Activated T-helper 9 cell treated with anti-CD3 and anti-CD28 coated beads, Interleukin-2, amount 50 U/mL, for 16 hours (primary cell): ENCODE measurements at regions not wholly inside any gene's neighbourhood (a gene's known extent, or its start where the extent isn't known, plus 50 kb on each side); places are given as distances from the start of the nearest gene placed in this dataset.

Experiments
- DNase-seq: peaks from one replicate; pipeline ENCODE4 v3.0.0-alpha.2; 2020; ENCODE audit warnings: low read depth

- DNase-seq = no peak
Observed at GRCh38 chr12:41932470-41932991, 212.1 kb downstream of the GXYLT1 start.

- no peak for DNase-seq
Observed at GRCh38 chr12:41930866-41931437, 213.7 kb downstream of the GXYLT1 start.

DNA sequence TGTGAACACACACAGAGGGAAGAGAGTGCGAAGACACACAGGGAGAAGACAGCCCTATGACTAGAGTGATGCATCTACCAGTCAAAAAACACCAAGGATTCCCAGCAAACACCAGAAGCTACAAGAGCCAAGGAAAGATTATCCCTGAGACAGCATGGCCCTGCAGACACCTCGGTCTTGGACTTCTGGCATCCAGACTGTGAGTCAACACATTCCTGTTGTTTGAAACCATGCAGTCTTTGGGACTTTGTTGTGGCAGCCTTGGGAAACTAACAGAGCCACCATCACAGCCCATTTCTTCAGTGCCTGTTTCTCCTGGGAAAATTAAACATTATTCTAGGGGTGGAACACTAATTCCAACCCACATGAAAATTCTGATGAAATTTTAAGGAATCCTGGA, 220.6 kb downstream of the GXYLT1 start:
- DNase-seq = no peak

- DNase-seq = no peak
Observed at GRCh38 chr12:41923351-41923750, 221.3 kb downstream of the GXYLT1 start.

DNA sequence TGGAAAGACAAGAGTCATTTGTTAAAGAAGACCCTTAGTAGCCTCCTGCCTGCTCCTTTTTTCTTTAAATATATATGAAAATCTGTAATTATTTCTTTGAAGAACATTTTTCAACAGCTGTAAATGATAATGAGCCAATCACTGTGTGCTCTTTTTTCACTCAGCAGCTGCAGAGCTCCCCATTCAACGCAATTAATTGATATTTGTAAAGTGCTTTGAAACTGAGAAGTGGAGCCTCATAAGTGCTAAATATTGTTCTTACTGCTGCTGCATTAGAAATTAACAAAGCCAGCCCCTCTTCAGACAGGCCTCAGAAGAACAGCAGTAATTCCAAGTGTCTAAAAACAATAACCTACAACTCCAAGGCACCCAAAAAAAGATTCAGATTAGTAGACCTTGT, 224.3 kb downstream of the GXYLT1 start:
- no peak for DNase-seq

DNA sequence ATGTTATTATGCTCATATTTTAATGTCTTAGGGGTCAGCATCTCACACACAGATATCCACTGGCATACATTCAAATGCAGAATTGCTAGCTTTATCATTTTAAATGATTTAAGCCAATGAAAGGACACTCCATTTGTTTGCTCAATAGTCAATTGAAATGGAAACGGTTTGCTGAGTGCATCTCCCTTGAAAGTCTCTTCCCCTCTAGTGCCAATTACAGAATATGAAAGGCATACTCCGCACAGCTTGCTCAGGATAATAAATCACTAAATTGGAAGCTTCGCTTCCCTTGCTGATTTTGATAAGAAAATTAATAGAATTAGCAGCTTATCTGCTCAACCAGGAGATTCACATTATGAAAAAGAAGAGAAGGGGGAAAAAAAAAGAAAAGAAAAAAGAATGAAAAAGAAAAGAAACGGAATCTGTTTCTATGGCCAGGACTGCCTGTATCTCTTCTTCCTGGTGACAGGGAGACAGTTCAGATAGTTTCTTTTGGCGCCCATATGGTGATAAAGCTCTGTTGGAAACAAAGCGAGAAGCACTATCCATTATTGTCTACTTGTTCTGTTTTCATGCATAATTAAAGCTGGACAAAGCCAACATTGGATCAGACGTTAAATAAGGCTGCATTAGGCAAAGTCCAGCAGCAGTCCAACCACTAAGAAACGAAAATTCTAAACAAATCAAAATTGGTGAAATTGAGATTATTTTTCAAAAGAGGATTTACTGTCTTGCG, 225.0 kb downstream of the GXYLT1 start:
- no peak for DNase-seq

GRCh38 chr12:41919048-41919447, 225.6 kb downstream of the GXYLT1 start:
- DNase-seq = no peak

DNA sequence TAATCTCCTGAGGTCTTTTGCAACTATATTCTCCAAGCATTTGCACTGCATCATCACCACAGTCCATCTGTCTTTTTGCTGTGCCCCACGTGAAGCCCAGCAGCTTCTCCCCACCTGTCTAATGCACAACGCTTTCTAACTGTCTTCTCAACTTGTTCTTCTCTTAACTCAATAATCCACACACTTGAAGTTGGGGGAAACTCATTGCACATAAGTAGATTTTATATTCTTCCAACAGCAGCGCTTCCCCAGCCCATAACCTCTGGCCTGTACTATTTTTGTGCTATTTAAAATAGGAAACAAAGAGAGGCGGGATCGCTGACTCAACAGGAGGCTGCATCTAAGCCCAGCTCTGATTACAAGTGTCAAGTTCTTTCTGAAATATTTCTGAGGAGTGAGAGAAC, 226.7 kb downstream of the GXYLT1 start:
- no peak for DNase-seq

DNA sequence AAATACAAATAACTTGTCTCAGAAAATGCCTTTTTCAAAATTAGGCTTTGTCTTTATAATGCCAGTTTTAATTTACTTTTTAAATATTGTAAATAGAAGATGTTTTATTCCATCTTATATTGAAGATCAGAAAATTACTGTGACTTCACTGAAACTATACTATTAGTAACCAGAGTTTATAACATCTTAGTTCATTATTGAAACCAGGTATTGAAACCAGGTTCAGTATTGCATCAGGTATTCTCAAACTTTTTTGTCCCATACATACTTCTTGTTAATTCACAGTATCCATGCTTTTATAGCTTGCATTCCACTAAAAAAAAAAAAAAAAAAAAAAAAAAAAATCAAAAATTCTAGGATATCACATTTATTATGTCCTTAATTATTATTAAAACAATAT, 227.5 kb downstream of the GXYLT1 start:
- DNase-seq = no peak

DNA sequence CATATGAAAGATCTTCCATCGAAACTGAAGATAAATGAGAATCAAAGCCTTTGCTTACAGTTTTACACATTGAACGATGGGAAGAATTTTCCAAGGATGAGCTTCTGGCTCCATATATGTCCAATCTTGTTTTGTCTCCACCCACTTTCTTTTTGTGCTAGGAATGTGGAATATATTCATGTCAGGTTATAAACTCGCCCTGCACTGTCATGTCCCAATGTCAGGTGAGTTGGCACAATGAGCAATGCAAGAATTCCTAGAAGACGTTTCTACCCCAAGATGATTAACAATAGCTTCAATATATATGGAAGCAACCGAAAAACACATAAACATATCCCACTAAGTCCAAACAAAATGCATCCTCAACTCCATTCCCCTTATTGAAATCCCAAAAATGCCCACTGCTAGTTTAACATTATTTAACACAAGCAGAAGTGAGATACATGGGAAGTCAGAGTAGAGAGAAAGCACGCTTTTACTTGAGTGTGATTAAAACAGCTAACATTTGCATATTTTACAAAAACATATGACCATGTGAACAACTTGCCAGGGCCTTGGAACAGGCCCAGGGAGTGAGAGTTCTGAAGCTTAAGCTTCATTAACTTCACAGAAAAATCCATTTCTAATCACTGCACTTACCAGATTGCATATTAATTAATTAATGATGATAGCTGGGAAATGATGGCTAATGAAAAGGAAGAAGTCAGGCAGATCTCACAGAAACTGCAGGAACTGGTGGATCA, 233.9 kb downstream of the GXYLT1 start:
- no peak for DNase-seq

- no peak for DNase-seq
Observed at GRCh38 chr12:41908206-41908605, 236.5 kb downstream of the GXYLT1 start.

GRCh38 chr12:41907550-41907949, 237.1 kb downstream of the GXYLT1 start:
- DNase-seq = no peak

- no peak for DNase-seq
Observed at GRCh38 chr12:41907021-41907420, 237.7 kb downstream of the GXYLT1 start.

DNA sequence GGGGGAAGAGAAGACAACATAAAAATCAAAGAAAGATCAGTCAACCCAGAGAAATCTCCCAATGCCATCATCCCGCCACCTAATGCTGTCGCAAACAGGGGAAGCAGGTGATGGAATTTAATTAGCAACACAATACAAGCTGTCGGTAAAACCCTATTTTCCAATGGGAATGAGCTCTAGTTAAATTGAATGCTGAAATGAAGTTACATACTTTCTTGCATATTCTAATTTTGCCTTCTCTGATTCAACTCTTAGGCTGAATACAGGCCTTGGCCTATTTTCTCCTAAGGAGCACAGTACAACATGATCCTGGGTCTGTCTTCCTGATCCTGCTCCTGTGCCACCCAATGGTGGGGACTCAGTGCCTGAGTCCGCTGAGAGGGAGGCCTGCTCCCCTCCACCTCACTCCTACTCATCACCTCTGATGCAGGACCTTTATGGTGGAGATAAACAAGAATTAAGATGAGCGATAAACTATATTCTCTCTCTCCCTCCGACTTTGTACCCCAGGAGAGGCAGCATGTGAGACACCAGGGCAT, 238.8 kb downstream of the GXYLT1 start:
- DNase-seq = no peak

GRCh38 chr12:41905073-41905758, 239.5 kb downstream of the GXYLT1 start:
- DNase-seq = no peak

DNA sequence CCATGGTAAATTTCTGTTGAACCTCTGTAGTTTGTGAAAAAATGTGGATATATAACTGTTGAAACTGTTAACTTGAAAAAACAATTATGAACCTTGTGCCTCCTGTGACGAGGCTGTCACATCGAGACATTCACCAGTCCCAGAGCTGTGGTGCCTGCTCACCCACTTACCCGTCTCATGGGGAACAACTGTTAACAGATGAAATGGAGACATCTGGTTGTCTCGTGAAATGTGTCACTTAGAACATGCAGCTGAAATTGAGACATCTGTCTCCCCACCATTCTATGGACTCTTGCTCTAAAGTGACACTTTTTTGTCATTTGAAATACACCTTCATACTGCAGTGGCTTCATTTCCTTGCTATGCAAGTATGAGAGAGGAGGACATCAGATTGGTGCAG, 240.6 kb downstream of the GXYLT1 start:
- DNase-seq = no peak

DNA sequence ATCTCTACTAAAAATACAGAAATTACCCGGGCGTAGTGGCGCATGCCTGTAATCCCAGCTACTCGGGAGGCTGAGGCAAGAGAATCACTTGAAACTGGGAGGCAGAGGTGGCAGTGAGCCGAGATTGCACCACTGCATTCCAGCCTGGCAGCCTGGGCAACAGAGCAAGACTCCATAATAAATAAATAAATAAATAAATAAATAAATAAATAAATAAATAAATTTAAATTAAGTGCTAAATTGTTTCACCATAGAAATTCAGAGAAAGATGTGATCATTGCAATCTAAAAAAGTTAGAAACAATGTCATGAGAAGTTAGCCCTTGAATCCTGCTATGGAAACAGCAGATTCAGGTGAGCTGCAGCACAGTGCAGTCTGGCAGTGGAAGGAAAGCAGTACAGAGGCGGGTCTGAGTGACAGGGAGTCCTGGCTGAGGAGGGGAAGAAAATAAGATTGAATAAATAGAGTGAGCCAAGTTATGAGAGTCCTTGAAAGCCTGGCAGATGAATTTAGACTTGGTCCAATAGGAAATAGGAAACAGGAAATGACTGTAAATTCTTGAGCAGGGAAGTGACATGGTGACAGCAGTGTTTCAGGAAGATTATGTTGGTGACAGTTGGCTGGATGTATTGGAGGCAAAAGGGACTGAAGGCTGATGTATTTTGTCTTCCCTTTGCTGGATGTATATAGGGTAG, 241.5 kb downstream of the GXYLT1 start:
- DNase-seq = no peak

- DNase-seq = no peak
Observed at GRCh38 chr12:41899577-41899976, 245.1 kb downstream of the GXYLT1 start.

DNA sequence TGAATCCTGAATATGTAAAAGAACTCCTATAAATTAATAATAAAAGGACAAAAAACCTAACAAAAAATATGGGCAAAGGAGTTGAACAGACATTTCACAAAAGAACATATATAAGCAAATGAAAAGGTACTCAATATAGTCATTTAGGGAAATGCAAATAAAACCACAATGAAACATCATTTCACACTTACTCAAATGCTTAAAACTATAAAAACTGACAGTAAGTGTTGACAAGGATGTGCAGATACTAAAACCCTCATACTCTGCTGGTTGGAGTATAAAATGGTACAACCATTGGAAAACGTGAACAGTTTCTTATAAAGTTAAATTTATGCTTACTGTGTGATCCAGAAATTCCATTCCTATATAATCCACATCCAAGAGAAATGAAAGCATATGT, 247.1 kb downstream of the GXYLT1 start:
- no peak for DNase-seq

DNA sequence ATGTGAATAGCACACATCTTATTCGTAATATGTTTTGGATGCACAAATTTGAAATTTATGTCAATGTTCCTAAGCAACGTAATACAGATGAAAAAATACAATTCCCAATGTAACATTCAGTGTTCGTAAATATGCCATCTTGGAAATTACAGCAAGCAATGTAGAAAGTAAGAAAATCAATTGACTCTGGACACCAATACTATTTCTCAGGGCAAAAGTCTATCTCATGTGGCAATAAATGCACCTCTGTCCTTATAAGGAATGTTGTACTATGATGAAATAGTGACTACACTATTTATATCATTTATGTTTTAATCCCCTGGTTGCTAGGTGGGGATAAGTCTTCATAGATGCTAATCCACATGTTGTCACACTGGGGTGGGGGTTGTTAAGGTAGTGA, 251.2 kb downstream of the GXYLT1 start:
- DNase-seq = no peak

- no peak for DNase-seq
Observed at GRCh38 chr12:41892302-41892701, 252.4 kb downstream of the GXYLT1 start.

- DNase-seq = no peak
Observed at GRCh38 chr12:41891226-41891625, 253.4 kb downstream of the GXYLT1 start.
